ENCODE measurements at regions not wholly inside any gene's neighbourhood (a gene's known extent, or its start where the extent isn't known, plus 50 kb on each side); places are given as distances from the start of the nearest gene placed in this dataset.
A peak's percentile ranks its signal among the peaks of the same experiment; 100 is the strongest.

DNA sequence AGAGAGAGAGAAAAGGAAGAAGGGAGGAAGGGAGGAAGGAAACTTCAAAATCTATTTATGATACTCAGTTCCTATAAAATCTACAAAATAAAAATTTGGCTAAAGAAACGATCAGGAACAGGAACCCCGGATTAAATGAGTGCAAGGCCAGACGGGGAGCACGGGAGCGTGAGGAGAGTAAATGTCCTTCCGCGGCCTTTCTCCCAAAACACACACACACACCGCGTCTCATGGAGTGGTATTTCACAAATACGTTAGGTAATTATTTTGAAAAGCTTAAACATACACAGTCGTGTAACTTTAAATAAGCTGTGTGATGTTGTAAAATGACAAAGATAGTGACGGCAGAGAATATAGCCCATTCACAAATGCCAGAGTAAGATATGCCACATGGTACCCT, 125.7 kb upstream of the AFDN start:
- no peak overlapping the region for H3K27ac ChIP-seq (ENCODE audit: low read depth in 1 of 2, low read length in 1 of 2)
- no peak overlapping the region for H3K4me3 ChIP-seq (ENCODE audit: low read length in 2 of 2)
- WGBS, result 97% methylated on average over 12 of the region's 12 CpGs
- H3K9me3 ChIP-seq (ENCODE audit: control insufficient read depth in 2 of 2, insufficient read depth in 1 of 2, low read length in 1 of 2), result peaks cover 0 to 6% of the 10 kb centered on the region in 2 donors
- peaks cover 0 to 15% of the 10 kb centered on the region in 2 donors for H3K4me1 ChIP-seq (ENCODE audit: control insufficient read depth in 2 of 2, insufficient read depth in 2 of 2, low read length in 2 of 2)
- no peak for DNase-seq (ENCODE audit: low read depth in 6 of 9, low spot score in 9 of 9)
- no peaks in the 10 kb centered on the region for H3K36me3 ChIP-seq (ENCODE audit: control insufficient read depth in 2 of 2, insufficient read depth in 2 of 2, low read length in 1 of 2)
- peaks cover 9 to 53% of the 10 kb centered on the region in 2 donors for H3K27me3 ChIP-seq (ENCODE audit: control insufficient read depth in 2 of 2, insufficient read depth in 1 of 2, low read length in 1 of 2)

DNA sequence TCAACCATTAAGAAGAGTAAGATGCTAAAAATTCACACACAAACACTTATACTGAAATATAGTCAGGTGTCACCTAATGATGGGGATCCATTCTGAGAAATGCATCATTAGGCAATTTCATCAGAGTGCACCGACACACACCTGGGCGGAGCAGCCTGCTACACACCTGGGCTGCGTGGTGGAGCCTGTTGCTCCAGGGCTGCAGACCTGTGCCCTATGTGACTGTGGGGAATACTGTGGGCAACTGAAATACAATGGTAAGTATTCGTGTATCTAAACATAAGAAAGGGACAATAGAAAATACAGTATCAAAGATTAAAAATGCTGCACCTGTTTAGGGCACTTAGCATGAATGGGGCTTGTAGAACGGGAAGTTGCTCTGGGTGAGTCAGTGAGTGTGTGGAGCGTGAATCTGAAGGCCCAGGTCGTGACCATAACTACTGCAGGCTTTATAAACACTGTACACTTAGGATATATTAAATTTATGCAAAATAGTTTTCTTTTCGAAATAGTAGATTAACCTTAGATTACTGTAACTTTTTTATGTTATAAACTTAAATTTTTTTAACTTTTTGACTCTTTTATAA, 124.4 kb upstream of the AFDN start:
- 79% methylated on average over 8 of the region's 8 CpGs for WGBS
- peaks cover 0 to 6% of the 10 kb centered on the region in 2 donors for H3K9me3 ChIP-seq (ENCODE audit: control insufficient read depth in 2 of 2, insufficient read depth in 1 of 2, low read length in 1 of 2)
- no peak for DNase-seq (ENCODE audit: low read depth in 6 of 9, low spot score in 9 of 9)
- H3K27ac ChIP-seq (ENCODE audit: low read depth in 1 of 2, low read length in 1 of 2), result no peak overlapping the region
- peaks cover 9 to 64% of the 10 kb centered on the region in 2 donors for H3K27me3 ChIP-seq (ENCODE audit: control insufficient read depth in 2 of 2, insufficient read depth in 1 of 2, low read length in 1 of 2)
- H3K36me3 ChIP-seq (ENCODE audit: control insufficient read depth in 2 of 2, insufficient read depth in 2 of 2, low read length in 1 of 2), result no peaks in the 10 kb centered on the region
- H3K4me3 ChIP-seq (ENCODE audit: low read length in 2 of 2), result no peak overlapping the region
- H3K4me1 ChIP-seq (ENCODE audit: control insufficient read depth in 2 of 2, insufficient read depth in 2 of 2, low read length in 2 of 2), result peaks cover 9 to 23% of the 10 kb centered on the region in 2 donors

DNA sequence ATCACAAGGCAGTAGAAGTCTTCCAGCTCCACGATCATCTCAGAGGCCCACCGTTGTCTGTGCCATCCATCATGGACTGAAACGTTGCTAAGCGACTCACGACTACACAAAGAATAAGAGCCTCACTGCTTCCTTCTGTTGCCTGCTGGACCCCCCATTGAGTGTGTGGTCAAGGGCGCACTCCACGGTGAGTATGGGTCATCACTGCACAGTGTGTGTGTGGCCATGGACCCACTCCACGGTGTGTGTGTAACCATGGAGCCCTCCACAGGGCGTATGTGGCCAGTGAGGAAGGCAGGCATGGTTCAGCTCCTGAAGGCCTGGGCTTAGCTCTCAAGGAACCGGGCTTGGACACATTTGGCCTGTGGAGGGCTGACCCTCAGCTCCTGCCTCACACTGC, 123.4 kb upstream of the AFDN start:
- DNase-seq (ENCODE audit: low read depth in 6 of 9, low spot score in 9 of 9), result no peak
- H3K27ac ChIP-seq (ENCODE audit: low read depth in 1 of 2, low read length in 1 of 2), result no peak overlapping the region
- peaks cover 0 to 6% of the 10 kb centered on the region in 2 donors for H3K9me3 ChIP-seq (ENCODE audit: control insufficient read depth in 2 of 2, insufficient read depth in 1 of 2, low read length in 1 of 2)
- H3K4me3 ChIP-seq (ENCODE audit: low read length in 2 of 2), result no peak overlapping the region
- H3K27me3 ChIP-seq (ENCODE audit: control insufficient read depth in 2 of 2, insufficient read depth in 1 of 2, low read length in 1 of 2), result peaks cover 9 to 68% of the 10 kb centered on the region in 2 donors
- no peaks in the 10 kb centered on the region for H3K36me3 ChIP-seq (ENCODE audit: control insufficient read depth in 2 of 2, insufficient read depth in 2 of 2, low read length in 1 of 2)
- WGBS, result 95% methylated on average over 10 of the region's 10 CpGs
- H3K4me1 ChIP-seq (ENCODE audit: control insufficient read depth in 2 of 2, insufficient read depth in 2 of 2, low read length in 2 of 2), result peaks cover 9 to 23% of the 10 kb centered on the region in 2 donors

DNA sequence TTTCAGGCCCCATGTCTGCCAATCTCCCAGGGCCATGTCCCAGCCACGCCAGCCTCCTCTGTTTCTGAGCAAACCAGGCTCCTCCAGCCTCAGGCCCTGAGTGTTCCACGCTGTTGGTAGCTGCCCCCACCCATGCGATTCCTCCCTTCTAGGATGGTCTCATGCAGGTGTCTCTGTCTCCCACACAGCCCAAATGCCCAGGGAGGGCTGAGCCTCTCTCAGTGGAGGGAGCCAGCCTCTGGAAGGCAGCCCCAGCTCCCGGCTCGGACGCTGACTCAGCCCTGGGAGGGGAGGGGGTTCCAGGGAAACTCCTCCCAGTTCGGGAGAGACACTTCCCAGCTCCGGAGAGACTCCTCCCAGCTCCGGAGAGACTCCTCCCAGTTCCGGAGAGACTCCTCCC, 122.9 kb upstream of the AFDN start:
- no peak for DNase-seq (ENCODE audit: low read depth in 6 of 9, low spot score in 9 of 9)
- Histone ChIP-seq H3K9me3 (ENCODE audit: control insufficient read depth in 2 of 2, insufficient read depth in 1 of 2, low read length in 1 of 2) (peaks cover 0 to 6% of the 10 kb centered on the region in 2 donors), H3K4me3 (ENCODE audit: low read length in 2 of 2) (no peak overlapping the region), H3K27me3 (ENCODE audit: control insufficient read depth in 2 of 2, insufficient read depth in 1 of 2, low read length in 1 of 2) (peaks cover 9 to 68% of the 10 kb centered on the region in 2 donors), H3K4me1 (ENCODE audit: control insufficient read depth in 2 of 2, insufficient read depth in 2 of 2, low read length in 2 of 2) (peaks cover 9 to 22% of the 10 kb centered on the region in 2 donors), H3K27ac (ENCODE audit: low read depth in 1 of 2, low read length in 1 of 2) (no peak overlapping the region), H3K36me3 (ENCODE audit: control insufficient read depth in 2 of 2, insufficient read depth in 2 of 2, low read length in 1 of 2) (no peaks in the 10 kb centered on the region)
- 96% methylated on average over 10 of the region's 10 CpGs for WGBS

DNA sequence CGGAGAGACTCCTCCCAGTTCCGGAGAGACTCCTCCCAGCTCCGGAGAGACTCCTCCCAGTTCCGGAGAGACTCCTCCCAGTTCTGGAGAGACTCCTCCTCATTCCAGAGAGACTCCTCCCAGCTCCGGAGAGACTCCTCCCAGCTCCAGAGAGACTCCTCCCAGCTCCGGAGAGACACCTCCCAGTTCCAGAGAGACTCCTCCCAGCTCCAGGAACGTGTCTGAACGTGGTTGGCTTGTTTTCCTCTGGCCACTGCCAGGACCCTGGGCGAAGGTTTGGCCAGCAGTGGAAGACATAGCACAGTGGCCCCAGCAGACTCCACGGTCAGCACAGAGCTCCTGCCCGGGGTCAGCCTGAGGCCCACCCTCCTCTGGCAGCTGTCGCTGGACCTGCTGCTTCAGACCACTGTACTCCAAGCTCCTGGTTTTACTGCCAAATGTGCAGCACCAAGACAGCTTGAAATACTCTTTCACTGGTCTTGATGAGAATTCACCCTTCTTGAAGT, 122.3 kb upstream of the AFDN start:
- no peak for DNase-seq (ENCODE audit: low read depth in 6 of 9, low spot score in 9 of 9)
- H3K27me3 ChIP-seq (ENCODE audit: control insufficient read depth in 2 of 2, insufficient read depth in 1 of 2, low read length in 1 of 2), result peaks cover 9 to 66% of the 10 kb centered on the region in 2 donors
- H3K4me3 ChIP-seq (ENCODE audit: low read length in 2 of 2), result no peak overlapping the region
- no peak overlapping the region for H3K27ac ChIP-seq (ENCODE audit: low read depth in 1 of 2, low read length in 1 of 2)
- peaks cover 0 to 6% of the 10 kb centered on the region in 2 donors for H3K9me3 ChIP-seq (ENCODE audit: control insufficient read depth in 2 of 2, insufficient read depth in 1 of 2, low read length in 1 of 2)
- H3K4me1 ChIP-seq (ENCODE audit: control insufficient read depth in 2 of 2, insufficient read depth in 2 of 2, low read length in 2 of 2), result peaks cover 9 to 15% of the 10 kb centered on the region in 2 donors
- no peaks in the 10 kb centered on the region for H3K36me3 ChIP-seq (ENCODE audit: control insufficient read depth in 2 of 2, insufficient read depth in 2 of 2, low read length in 1 of 2)
- WGBS, result 91% methylated on average over 12 of the region's 12 CpGs

DNA sequence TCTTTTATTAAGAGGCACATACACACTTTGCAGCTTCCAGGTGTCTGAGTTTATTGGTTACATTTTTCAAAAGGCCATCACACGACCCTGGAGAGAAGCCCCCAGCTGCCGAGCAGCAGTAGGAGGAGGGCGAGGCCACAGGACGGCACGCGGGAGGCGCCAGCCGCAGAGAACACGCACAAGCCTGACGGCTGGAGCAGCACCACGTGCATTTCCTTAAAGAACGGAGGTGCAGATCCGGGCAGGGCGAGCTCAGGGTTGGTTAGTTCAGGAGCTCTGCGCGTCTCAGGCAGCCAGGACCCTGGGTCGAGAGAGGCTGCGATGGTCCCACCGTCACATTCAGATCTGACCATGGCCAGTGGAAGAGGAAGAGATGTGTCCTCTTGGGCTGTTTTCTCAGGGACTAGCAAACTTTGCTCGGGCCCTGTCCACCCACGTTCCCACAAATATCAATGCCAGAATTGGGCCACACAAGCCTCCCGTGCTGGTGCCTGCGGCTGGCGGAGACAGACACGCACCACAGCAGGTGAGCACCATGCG, 121.4 kb upstream of the AFDN start:
- no peak overlapping the region for H3K27ac ChIP-seq (ENCODE audit: low read depth in 1 of 2, low read length in 1 of 2)
- peaks cover 6 to 62% of the 10 kb centered on the region in 2 donors for H3K27me3 ChIP-seq (ENCODE audit: control insufficient read depth in 2 of 2, insufficient read depth in 1 of 2, low read length in 1 of 2)
- peaks cover 0 to 6% of the 10 kb centered on the region in 2 donors for H3K9me3 ChIP-seq (ENCODE audit: control insufficient read depth in 2 of 2, insufficient read depth in 1 of 2, low read length in 1 of 2)
- no peak for DNase-seq (ENCODE audit: low read depth in 6 of 9, low spot score in 9 of 9)
- no peaks in the 10 kb centered on the region for H3K36me3 ChIP-seq (ENCODE audit: control insufficient read depth in 2 of 2, insufficient read depth in 2 of 2, low read length in 1 of 2)
- WGBS, result 77% methylated on average over 26 of the region's 26 CpGs
- peaks cover 9 to 15% of the 10 kb centered on the region in 2 donors for H3K4me1 ChIP-seq (ENCODE audit: control insufficient read depth in 2 of 2, insufficient read depth in 2 of 2, low read length in 2 of 2)
- H3K4me3 ChIP-seq (ENCODE audit: low read length in 2 of 2), result no peak overlapping the region

DNA sequence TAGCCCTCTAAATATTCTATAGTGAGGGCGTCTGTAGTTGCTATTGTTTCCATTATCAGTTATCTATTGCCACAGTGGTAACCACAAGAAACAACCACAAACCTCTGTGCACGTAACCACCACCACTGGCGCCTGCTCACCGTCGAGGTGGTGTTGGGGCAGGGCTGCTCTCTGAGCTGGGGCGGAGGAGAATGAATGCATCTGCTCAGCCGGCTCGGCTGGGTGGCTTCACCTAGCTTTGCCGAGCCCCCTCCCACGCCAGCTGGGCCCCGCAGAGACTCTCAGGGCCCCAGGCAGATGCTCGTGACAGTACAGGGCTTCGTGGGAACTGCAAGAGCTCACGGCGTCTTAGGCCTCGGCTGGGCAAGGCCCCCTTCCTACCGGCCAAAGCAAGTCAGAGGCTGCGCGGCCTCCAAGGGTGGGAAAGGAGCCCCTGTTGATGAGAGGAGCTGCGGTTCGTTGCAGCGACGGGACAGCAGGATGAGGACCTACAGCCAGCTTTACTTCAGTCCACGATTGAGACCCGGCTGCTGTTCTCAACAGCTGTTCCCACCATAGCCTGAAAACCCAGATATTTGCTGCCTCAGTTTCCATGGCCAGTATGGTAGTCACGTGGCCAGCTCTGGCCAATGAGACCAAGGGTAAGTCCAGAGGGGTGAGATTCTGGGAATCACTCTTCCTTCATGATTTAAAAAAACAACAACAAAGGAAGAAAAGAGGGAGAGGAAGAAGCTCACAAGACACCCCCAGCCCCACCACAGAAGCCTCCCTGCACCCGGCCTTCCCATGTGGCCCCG, 120.2 kb upstream of the AFDN start:
- H3K9me3 ChIP-seq (ENCODE audit: control insufficient read depth in 2 of 2, insufficient read depth in 1 of 2, low read length in 1 of 2), result peaks cover 0 to 6% of the 10 kb centered on the region in 2 donors
- DNase-seq (ENCODE audit: low read depth in 6 of 9, low spot score in 9 of 9), result peak; percentile 4 to 64 (median 27)
- peaks cover 10 to 67% of the 10 kb centered on the region in 2 donors for H3K27me3 ChIP-seq (ENCODE audit: control insufficient read depth in 2 of 2, insufficient read depth in 1 of 2, low read length in 1 of 2)
- H3K27ac ChIP-seq (ENCODE audit: low read depth in 1 of 2, low read length in 1 of 2), result no peak overlapping the region
- H3K4me3 ChIP-seq (ENCODE audit: low read length in 2 of 2), result no peak overlapping the region
- H3K36me3 ChIP-seq (ENCODE audit: control insufficient read depth in 2 of 2, insufficient read depth in 2 of 2, low read length in 1 of 2), result no peaks in the 10 kb centered on the region
- H3K4me1 ChIP-seq (ENCODE audit: control insufficient read depth in 2 of 2, insufficient read depth in 2 of 2, low read length in 2 of 2), result peaks cover 9 to 15% of the 10 kb centered on the region in 2 donors
- 34% methylated on average over 28 of the region's 28 CpGs for WGBS

DNA sequence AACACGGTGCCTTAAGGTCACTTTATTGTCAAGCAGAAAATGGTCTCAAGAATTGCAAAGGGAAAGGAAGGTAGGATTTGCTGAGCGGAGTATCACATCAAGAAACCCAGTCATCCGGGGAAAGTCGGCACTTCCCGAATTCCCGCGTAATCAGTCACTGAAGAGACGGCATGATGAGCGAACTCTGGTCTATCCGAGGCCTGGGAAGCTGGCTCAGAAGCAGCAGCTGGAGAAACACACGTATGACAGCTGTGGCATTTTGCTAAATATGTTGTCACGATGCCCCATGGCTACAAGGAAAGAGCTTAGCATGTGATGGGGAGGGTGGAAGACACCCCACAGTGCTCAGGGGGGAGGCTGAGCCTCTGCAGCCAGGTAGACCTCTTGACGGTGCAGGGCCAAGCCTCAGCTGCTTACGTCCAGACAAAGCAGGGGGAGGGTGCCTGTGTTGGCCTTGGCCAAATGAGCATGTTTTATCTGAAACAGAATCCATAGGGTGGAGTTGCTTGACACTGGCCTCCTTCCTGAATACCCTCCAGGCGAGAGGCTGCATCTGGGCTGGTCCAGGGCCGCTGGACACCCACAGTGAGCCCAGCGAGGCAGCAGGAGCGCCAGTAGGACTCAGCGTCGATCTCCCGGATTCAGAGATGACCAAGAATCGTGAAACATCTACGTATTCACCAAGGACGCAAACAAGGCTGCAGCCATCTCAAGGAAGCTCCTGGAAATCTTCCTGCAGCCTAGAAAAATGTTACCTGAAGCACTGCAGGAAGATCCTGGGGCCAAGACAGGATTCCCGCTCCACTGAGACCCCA, 118.8 kb upstream of the AFDN start:
- H3K27me3 ChIP-seq (ENCODE audit: control insufficient read depth in 2 of 2, insufficient read depth in 1 of 2, low read length in 1 of 2), result peaks cover 10 to 77% of the 10 kb centered on the region in 2 donors
- no peaks in the 10 kb centered on the region for H3K36me3 ChIP-seq (ENCODE audit: control insufficient read depth in 2 of 2, insufficient read depth in 2 of 2, low read length in 1 of 2)
- DNase-seq (ENCODE audit: low read depth in 6 of 9, low spot score in 9 of 9), result no peak
- peaks cover 0 to 6% of the 10 kb centered on the region in 2 donors for H3K9me3 ChIP-seq (ENCODE audit: control insufficient read depth in 2 of 2, insufficient read depth in 1 of 2, low read length in 1 of 2)
- peaks cover 9 to 15% of the 10 kb centered on the region in 2 donors for H3K4me1 ChIP-seq (ENCODE audit: control insufficient read depth in 2 of 2, insufficient read depth in 2 of 2, low read length in 2 of 2)
- no peak overlapping the region for H3K4me3 ChIP-seq (ENCODE audit: low read length in 2 of 2)
- 87% methylated on average over 25 of the region's 25 CpGs for WGBS
- no peak overlapping the region for H3K27ac ChIP-seq (ENCODE audit: low read depth in 1 of 2, low read length in 1 of 2)
